ENCODE measurements at regions not wholly inside any gene's neighbourhood (a gene's known extent, or its start where the extent isn't known, plus 50 kb on each side); places are given as distances from the start of the nearest gene placed in this dataset.
"Not testable (repeated sequence)": the region's sequence is repeated elsewhere in the genome, so short reads cannot be mapped to it uniquely, and the experiment has no call there.

- Histone ChIP-seq H3K4me1 (peaks cover 0 to 21% (median 0%) of the 10 kb centered on the region in 3 donors), H3K4me3 (peak overlapping the region in 1 of 2 donors; percentile 26), H3K27ac (peak overlapping the region in 3 of 4 donors; percentile 57 to 76 (median 63))
- 60% methylated on average over 2 of the region's 24 CpGs for WGBS, 2 donors (ENCODE audit: low coverage in 1 of 2)
- H3K9me3 ChIP-seq, H3K36me3 ChIP-seq, H3K27me3 ChIP-seq: not testable (repeated sequence)
- TF ChIP-seq CTCF (IDR thresholded peaks at IDR 0.05): peak in 1 of 4 experiments; percentile 25
- ATAC-seq: peak; percentile 47
Measured at GRCh38 chr16:29219966-29220646, 186.4 kb downstream of the NPIPB11 start.

DNA sequence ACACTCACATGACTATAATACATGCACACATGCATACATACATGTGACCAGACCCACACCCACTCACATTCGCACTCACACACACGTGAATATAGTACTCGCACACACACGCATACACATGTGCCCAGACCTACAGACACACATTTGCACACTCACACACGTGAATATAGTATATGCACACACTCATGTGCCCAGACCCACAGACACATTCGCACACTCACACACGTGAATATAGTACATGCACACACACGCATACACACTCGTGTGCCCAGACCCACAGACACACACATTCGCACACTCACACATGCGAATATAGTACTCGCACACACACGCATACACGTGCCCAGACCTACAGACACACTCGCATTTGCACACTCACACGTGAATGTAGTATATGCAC lies 186.9 kb downstream of the NPIPB11 start:
- ATAC-seq, H3K27ac ChIP-seq, H3K4me3 ChIP-seq, H3K9me3 ChIP-seq, H3K36me3 ChIP-seq, H3K27me3 ChIP-seq: not testable (repeated sequence)
- WGBS, 2 donors (ENCODE audit: low coverage in 1 of 2): 92% methylated on average over 11 of the region's 16 CpGs
- peaks cover 0 to 21% (median 0%) of the 10 kb centered on the region in 3 donors for H3K4me1 ChIP-seq

GRCh38 chr16:29218649-29219048 lies 187.9 kb downstream of the NPIPB11 start:
- not testable (repeated sequence) for H3K27ac ChIP-seq, ATAC-seq, H3K27me3 ChIP-seq, H3K9me3 ChIP-seq, H3K4me3 ChIP-seq, H3K36me3 ChIP-seq
- WGBS, 2 donors (ENCODE audit: low coverage in 1 of 2): 100% methylated on average over 6 of the region's 26 CpGs; no CpG with 5 or more reads in 1 of the 2 donors
- H3K4me1 ChIP-seq: peaks cover 0 to 21% (median 0%) of the 10 kb centered on the region in 3 donors

- WGBS, 2 donors (ENCODE audit: low coverage in 1 of 2): 100% methylated on average over 3 of the region's 16 CpGs; no CpG with 5 or more reads in 1 of the 2 donors
- not testable (repeated sequence) for H3K9me3 ChIP-seq, H3K27ac ChIP-seq, H3K4me3 ChIP-seq, H3K36me3 ChIP-seq, ATAC-seq, H3K27me3 ChIP-seq
- H3K4me1 ChIP-seq: peaks cover 0 to 21% (median 0%) of the 10 kb centered on the region in 3 donors
Measured at GRCh38 chr16:29218171-29218570, 188.3 kb downstream of the NPIPB11 start.

- not testable (repeated sequence) for ATAC-seq, H3K36me3 ChIP-seq, H3K27ac ChIP-seq, H3K4me3 ChIP-seq, H3K27me3 ChIP-seq, H3K9me3 ChIP-seq
- 60 to 92% methylated on average over 1 to 2 of the region's 16 CpGs for WGBS, 2 donors (ENCODE audit: low coverage in 1 of 2)
- H3K4me1 ChIP-seq: peaks cover 0 to 21% (median 0%) of the 10 kb centered on the region in 3 donors
Measured at GRCh38 chr16:29217752-29218126, 188.8 kb downstream of the NPIPB11 start.

DNA sequence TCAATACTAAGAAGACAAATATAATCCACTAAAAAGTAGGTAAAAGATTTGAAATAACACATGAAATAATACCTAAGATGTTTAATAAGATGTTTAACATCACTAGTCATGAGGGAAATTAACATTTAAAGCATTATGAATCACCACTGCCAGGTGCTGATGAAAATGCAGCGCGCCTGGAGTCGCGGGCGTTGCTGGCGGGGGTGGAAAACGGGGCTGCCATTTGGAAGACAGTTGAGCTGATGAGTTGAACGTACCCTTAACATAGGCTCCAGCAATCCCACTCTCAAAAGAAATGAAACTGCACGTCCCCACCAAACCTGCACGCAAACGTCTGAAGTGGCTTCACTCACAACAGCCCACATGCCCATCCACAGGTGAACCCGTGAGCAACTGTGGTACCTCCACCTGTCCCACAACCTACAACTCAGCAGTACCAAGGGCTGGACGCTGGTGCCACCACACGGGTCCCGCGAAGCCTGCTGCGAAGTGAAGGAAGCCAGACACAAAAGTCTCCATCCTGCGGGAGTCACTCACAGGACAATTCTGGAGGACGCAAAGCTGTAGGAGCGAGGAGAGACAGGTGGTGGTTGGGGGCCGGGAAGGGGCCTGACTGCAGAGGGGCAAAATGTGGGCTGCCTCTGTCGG lies 189.3 kb downstream of the NPIPB11 start:
- not testable (repeated sequence) for H3K9me3 ChIP-seq, H3K27ac ChIP-seq, H3K36me3 ChIP-seq, H3K27me3 ChIP-seq, H3K4me3 ChIP-seq, ATAC-seq
- 89 to 91% methylated on average over 6 to 22 of the region's 22 CpGs for WGBS, 2 donors (ENCODE audit: low coverage in 1 of 2)
- peaks cover 0 to 21% (median 0%) of the 10 kb centered on the region in 3 donors for H3K4me1 ChIP-seq

- H3K4me3 ChIP-seq, H3K27me3 ChIP-seq, H3K4me1 ChIP-seq, H3K27ac ChIP-seq, ATAC-seq, H3K36me3 ChIP-seq, H3K9me3 ChIP-seq: not testable (repeated sequence)
- WGBS, 2 donors (ENCODE audit: low coverage in 1 of 2): 79 to 100% methylated on average over 1 to 3 of the region's 3 CpGs
Measured at GRCh38 chr16:29213770-29214169, 192.7 kb downstream of the NPIPB11 start.

- 60% methylated on average over 1 of the region's 6 CpGs; no CpG with 5 or more reads in 1 of the 2 donors for WGBS, 2 donors (ENCODE audit: low coverage in 1 of 2)
- H3K9me3 ChIP-seq, H3K27me3 ChIP-seq, ATAC-seq, H3K4me3 ChIP-seq, H3K36me3 ChIP-seq, H3K27ac ChIP-seq, H3K4me1 ChIP-seq: not testable (repeated sequence)
Measured at GRCh38 chr16:29213251-29213650, 193.3 kb downstream of the NPIPB11 start.

DNA sequence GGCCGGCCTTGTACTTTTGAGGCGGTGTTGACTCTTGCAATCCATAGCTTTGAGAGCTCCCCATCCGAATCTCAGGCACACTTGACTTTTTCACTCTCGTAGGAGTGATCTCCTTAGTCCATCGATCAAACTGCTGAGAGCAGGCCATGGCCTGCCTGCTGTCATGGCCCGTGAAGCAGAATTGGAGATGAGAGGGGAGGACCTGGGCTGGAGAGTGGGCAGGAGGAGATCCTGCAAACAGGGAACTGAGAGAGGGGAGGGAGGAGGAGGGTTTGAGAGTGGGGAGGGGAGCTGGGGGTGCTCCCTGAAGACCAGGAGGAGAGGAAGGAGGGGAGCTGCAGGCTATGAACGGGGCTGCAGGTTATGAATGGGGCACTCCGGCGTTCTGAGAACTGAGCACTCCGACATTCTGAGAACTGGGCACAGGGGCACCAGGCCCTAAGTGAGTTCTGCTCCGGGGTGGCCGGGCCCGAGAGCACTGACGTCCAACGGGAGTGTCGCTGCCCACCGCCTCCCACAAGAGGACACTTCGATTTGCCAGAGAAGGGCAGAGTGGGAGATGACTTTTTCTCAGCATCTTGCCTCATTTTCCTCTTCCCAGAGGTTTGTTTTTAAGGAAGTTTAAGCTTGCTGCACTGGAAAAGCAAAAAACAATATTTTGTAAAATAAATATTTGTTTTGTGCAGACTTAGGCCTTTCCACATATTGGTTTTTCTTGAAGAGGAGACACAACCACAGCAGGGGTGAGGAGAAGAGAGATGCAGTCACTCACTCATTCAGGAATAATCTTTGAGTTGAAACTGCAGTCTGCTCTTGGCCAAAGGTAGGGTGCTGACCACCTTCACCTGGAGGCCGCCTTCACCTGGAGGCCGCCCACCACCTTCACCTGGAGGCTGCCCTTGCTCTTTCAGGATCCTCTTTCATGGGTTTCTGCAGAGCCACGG lies 194.2 kb downstream of the NPIPB11 start:
- H3K9me3 ChIP-seq, H3K4me3 ChIP-seq, H3K4me1 ChIP-seq, H3K27me3 ChIP-seq, H3K36me3 ChIP-seq, ATAC-seq, H3K27ac ChIP-seq: not testable (repeated sequence)
- WGBS, 2 donors (ENCODE audit: low coverage in 1 of 2): 92 to 100% methylated on average over 1 to 8 of the region's 21 CpGs

GRCh38 chr16:29211456-29211855 lies 195.1 kb downstream of the NPIPB11 start:
- 81% methylated on average over 7 to 12 of the region's 12 CpGs for WGBS, 2 donors (ENCODE audit: low coverage in 1 of 2)
- not testable (repeated sequence) for ATAC-seq, H3K27me3 ChIP-seq, H3K4me1 ChIP-seq, H3K4me3 ChIP-seq, H3K9me3 ChIP-seq, H3K27ac ChIP-seq, H3K36me3 ChIP-seq

DNA sequence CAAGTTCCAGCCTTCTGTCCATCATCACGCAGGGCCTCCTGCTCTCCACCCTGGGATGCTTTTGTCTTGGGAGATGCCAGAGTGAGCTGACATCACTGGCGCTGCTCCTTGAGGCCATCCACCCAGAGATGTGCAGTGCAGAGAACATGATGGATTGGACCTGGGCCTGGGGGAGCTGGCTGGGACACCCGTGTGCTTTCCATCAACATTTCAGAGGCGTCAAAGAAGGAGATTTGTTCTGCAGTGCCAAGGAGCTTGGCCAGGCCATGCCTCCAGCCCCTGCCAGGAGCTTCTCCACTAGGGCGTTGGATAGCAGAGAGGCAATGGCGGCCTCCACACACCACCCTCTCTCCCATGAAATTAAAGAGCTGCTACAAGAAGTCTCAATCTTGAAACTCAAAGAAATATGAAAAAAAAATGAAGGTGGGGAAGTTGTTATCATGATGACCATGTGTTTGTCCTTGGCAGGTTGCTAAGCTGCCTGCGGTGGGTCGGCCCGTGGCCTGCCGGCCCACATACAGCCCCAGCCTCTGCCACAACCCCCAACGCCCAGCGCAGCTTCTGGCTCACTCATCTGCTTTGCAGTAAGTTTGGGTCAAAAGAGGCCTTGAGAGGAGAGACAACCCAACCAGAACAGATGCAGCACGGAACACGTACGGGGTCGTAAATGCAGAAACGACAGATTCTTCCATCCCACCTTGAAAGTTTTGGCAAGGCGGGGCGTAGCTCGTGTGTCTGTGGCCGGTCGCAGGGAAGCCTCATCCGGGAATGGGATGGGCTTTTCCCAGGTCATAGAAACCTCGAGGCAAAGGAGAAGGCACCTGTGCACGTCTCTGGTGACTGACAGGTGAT lies 196.0 kb downstream of the NPIPB11 start:
- H3K4me3 ChIP-seq, H3K27ac ChIP-seq, H3K36me3 ChIP-seq, H3K4me1 ChIP-seq, H3K27me3 ChIP-seq, ATAC-seq, H3K9me3 ChIP-seq: not testable (repeated sequence)
- 83 to 95% methylated on average over 4 to 7 of the region's 25 CpGs for WGBS, 2 donors (ENCODE audit: low coverage in 1 of 2)
